RPMI8226 (cell line): ENCODE measurements at regions not wholly inside any gene's neighbourhood (a gene's known extent, or its start where the extent isn't known, plus 50 kb on each side); places are given as distances from the start of the nearest gene placed in this dataset.
A peak's percentile ranks its signal among the peaks of the same experiment; 100 is the strongest.

Experiments used
- DNase-seq: peaks from one replicate; pipeline ENCODE4 v3.0.0-alpha.2; 2015

DNA sequence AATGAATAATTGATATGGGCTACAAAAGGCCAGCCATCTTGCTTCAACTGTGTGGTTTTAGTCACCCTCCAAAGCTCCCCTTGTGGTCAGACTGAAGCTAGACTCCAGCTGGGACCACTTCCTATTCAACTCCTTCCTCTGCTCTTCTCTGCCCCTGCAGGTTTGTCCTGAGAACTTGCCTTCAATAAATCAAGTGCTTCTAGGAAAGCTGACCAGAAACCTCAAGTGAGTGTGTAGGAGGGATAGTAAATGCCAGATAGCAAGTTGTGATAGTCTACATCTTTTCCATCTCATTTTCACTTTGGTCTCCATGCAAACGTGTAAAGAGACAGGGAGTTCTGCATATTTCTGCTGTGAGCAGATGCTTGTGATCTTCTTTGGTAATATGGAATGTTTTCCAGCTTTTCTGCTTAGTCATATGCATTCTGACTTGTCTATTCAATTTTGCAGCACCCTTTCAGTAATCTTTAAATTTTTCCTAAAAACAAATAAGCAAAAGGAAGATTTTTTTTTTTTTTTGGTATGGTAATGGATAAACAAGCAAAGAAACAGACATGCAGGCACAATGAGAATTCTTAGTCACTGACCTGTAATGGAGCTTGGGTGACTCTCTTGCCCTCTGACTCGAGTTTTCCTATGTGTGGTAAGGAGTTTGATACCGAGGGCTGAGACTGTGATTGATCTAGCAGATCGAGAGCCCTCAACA lies 201.3 kb upstream of the BTBD3 start:
- DNase-seq = peak; percentile 33

DNA sequence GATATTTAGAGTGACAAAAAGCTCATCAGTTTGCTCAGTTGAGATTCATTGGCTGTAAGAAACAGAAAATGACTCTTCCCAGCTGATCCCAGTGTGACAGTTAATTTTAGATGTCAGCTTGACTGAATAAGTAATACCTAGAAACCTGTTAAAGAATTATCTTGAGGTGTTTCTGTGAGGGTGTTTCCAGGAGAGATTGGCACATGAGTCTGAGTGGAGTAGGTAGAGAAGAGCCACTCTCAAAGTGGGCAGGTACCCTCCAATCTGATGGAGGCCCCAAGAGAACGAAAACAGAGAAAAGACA lies 200.8 kb upstream of the BTBD3 start:
- DNase-seq = no peak

- no peak for DNase-seq
Observed at GRCh38 chr20:11717562-11717961, 200.1 kb upstream of the BTBD3 start.

DNA sequence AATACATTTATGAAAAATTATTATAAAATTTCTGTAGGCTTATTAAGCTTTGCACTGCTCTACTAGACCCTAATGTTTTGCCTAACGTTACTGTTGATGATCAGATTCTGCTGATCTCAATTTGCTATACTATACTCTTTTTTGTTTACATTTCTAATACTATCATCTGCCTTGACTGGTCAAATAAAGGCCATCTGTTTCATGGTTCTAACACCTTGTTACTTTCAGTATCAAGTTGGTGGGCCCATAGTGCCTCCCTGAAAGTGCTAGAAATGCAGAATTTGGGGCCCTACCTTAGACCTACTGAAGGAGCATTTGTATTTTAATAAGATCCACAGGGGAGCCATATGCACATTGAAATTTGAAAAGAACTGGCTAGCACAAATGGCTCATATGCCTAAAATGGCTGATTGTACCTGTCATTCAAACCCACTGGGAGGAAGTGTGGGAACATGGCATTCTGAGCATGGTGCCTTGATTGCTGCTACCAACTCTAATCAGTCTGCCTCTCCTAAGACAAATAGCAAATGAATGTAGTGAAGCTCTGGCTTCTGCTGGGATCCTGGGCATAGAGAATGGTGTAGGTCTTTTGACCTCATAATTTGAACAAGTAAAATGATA lies 199.1 kb upstream of the BTBD3 start:
- DNase-seq = no peak

DNA sequence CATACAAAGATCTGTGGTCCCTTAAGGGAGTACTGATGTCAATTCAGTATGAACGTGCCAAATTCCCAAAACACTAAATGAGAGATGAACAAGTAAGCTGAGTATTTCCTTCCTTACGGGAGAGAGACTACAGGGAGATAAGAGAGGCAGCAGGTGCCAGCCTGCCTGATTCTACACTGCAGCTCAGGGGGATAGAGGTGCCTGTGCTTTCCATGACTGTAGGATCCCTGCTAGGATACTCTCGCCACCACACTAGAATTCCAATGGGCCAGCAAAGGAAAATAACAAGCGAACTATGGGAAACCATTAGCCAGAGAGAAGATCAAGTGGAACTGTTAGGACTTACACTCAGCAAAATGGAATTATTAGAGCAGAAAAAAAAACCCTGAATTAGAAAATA lies 198.5 kb upstream of the BTBD3 start:
- DNase-seq = no peak

- no peak for DNase-seq
Observed at GRCh38 chr20:11721411-11721810, 196.3 kb upstream of the BTBD3 start.

GRCh38 chr20:11724097-11724496 lies 193.6 kb upstream of the BTBD3 start:
- DNase-seq = no peak

GRCh38 chr20:11726026-11726425 lies 191.7 kb upstream of the BTBD3 start:
- DNase-seq = no peak

- no peak for DNase-seq
Observed at GRCh38 chr20:11727708-11728107, 190.0 kb upstream of the BTBD3 start.

- no peak for DNase-seq
Observed at GRCh38 chr20:11728937-11729336, 188.8 kb upstream of the BTBD3 start.

DNA sequence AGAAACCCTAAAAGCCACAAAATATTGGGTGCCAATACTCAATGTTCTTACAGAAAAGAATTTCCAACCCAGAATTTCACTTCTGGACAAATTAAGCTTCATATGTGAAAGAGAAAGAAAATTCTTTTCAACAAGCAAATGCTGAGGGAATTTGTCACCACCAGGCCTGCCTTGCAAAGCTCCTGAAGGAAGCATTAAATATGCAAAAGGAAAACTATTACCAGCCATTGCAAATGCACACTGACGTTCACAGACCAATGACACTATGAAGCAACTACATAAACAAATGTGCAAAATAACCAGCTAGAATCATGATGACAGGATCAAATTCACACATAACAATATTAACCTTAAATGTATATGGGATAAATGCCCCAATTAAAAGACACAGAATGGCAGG lies 187.9 kb upstream of the BTBD3 start:
- no peak for DNase-seq

GRCh38 chr20:11734431-11734830 lies 183.3 kb upstream of the BTBD3 start:
- DNase-seq = no peak

- no peak for DNase-seq
Observed at GRCh38 chr20:11738852-11739251, 178.8 kb upstream of the BTBD3 start.

GRCh38 chr20:11740975-11741374 lies 176.7 kb upstream of the BTBD3 start:
- no peak for DNase-seq

DNA sequence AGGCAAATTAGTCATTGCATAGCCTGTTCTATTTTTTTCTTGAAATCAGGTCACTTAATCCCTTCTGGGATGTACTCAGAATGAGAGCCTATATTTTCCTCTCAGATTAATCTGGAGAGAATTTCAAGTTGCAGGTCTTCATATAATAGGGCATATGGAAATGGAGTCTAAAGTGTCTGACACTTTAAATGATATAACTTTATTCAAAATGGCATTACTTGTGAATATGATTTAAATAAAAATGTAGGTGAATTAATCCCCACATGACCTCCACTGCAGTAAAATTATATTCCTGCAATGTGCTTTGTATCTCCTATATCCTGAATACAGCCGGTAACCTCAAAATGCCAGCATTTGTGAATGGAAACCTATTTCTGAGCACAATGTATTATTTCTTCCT lies 172.5 kb upstream of the BTBD3 start:
- DNase-seq = no peak

- DNase-seq = no peak
Observed at GRCh38 chr20:11748436-11748835, 169.3 kb upstream of the BTBD3 start.

DNA sequence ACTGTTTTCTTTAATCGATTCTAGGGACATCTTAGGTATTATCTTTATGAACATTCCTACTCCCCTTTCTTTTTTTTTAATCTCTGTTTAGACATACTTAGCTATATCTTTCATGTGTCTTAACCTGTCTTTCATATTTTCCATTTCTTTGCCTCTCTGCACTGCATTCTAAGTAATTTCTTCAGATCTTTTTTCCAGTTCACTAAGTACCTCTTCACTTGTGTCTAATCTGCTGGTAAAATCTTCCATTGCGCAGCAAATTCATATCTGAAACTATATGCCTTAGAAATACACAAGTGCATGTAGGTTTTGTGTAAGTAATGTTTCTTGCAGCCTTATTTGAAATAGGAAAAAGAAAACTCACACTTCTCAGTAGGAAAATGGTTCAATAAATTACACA lies 165.4 kb upstream of the BTBD3 start:
- no peak for DNase-seq

DNA sequence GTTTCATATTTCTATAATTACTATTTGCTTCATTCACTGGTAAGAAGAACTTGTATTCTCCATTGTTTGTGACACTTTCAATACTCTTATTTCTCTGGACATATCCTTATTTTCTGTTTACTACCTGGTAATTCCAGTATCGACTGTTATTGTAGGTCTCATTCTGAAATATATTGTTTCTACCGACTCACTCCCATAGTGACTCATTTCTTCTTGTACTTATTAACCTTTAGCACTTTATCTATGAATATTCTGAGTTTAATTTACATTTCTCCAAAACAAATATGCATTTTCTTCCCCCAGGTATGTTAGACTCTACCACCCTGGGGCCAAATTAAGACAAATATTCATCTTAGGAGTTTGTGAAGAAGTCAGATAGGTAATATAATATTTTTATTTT lies 164.5 kb upstream of the BTBD3 start:
- DNase-seq = no peak

DNA sequence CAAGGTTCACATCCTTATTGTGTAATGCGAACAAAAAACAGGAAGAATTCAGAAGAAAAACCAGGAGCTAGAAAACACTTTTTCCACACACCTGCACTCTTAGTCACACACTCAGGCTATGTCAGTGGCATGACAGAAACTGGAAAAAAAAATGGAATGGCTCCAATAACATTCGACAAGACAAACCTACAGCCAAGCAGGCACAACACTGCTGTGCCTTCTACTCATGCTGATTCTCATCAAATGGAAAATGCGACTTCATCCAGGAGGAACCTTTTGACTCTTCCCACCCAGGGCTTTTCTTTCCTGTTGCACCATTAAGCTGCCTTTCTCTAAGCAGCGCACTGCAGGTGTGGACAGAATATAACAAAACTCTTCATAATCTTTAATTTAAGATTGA lies 163.2 kb upstream of the BTBD3 start:
- DNase-seq = no peak

- DNase-seq = no peak
Observed at GRCh38 chr20:11755071-11755841, 162.4 kb upstream of the BTBD3 start.

DNA sequence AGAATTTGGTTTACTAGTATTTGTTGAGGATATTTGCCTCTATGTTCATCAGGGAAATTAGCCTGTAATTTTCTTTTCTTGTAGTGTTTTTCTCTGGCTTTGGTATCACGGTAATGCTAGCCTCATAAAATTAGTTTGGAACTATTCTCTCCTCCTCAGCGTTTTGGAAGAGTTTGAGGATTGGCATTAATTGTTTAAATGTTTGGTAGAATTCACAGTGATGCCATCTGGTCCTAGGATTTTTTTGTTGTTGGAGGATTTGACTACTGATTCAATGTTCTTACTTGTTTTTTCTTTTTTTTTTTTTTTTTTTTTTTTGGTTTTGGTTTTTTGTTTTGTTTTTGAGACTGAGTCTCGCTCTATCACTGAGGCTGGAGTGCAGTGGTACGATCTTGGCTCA lies 156.2 kb upstream of the BTBD3 start:
- no peak for DNase-seq

- DNase-seq = no peak
Observed at GRCh38 chr20:11766961-11767360, 150.7 kb upstream of the BTBD3 start.

- no peak for DNase-seq
Observed at GRCh38 chr20:11769825-11770224, 147.9 kb upstream of the BTBD3 start.

DNA sequence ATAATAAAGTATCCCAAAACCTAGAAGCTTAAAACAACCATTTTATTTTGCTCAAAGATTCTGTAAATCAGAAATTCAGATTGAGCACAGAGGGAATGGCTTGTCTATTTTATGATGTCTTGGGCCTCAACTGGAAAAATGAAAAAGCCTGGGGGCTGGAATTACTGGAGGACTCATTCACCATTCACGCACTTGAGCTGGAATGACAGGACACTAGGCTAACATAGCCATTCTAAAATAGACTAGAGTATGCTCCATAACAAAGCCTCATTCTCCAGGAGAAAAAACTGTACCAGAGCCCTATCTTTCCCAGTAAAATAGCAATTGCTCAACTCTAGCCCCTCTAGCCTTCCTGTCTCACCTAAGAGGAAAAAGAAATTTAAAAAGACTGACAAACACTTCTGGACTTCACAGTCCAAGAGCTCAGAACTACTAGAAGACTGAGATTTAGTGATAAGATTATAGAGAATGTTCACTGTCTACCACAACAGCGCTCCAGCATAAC lies 145.4 kb upstream of the BTBD3 start:
- no peak for DNase-seq
